ENCODE measurements at regions not wholly inside any gene's neighbourhood (a gene's known extent, or its start where the extent isn't known, plus 50 kb on each side); places are given as distances from the start of the nearest gene placed in this dataset.

GRCh38 chr5:167665841-167666375 lies 625.5 kb upstream of the WWC1 start:
- no peak for DNase-seq (ENCODE audit: low read depth)

- DNase-seq (ENCODE audit: low read depth) = no peak
Measured at GRCh38 chr5:167671176-167671575, 620.3 kb upstream of the WWC1 start.

GRCh38 chr5:167673942-167674341 lies 617.5 kb upstream of the WWC1 start:
- no peak for DNase-seq (ENCODE audit: low read depth)

GRCh38 chr5:167678481-167678880 lies 613.0 kb upstream of the WWC1 start:
- DNase-seq (ENCODE audit: low read depth) = no peak

GRCh38 chr5:167684251-167684650 lies 607.2 kb upstream of the WWC1 start:
- DNase-seq (ENCODE audit: low read depth) = no peak

GRCh38 chr5:167688341-167689130 lies 602.9 kb upstream of the WWC1 start:
- DNase-seq (ENCODE audit: low read depth) = no peak

- DNase-seq (ENCODE audit: low read depth) = no peak
Measured at GRCh38 chr5:167694325-167695147, 596.9 kb upstream of the WWC1 start.

- peak; percentile 75 for DNase-seq (ENCODE audit: low read depth)
Measured at GRCh38 chr5:167696558-167697314, 594.7 kb upstream of the WWC1 start.

- peak; percentile 98 for DNase-seq (ENCODE audit: low read depth)
Measured at GRCh38 chr5:167699432-167699831, 592.0 kb upstream of the WWC1 start.

- DNase-seq (ENCODE audit: low read depth) = no peak
Measured at GRCh38 chr5:167701051-167701450, 590.4 kb upstream of the WWC1 start.

GRCh38 chr5:167702014-167702413 lies 589.4 kb upstream of the WWC1 start:
- no peak for DNase-seq (ENCODE audit: low read depth)

GRCh38 chr5:167708449-167708848 lies 583.0 kb upstream of the WWC1 start:
- no peak for DNase-seq (ENCODE audit: low read depth)

- no peak for DNase-seq (ENCODE audit: low read depth)
Measured at GRCh38 chr5:167709625-167710024, 581.8 kb upstream of the WWC1 start.

- DNase-seq (ENCODE audit: low read depth) = no peak
Measured at GRCh38 chr5:167710444-167711073, 580.9 kb upstream of the WWC1 start.

- DNase-seq (ENCODE audit: low read depth) = no peak
Measured at GRCh38 chr5:167712986-167713585, 578.4 kb upstream of the WWC1 start.

- no peak for DNase-seq (ENCODE audit: low read depth)
Measured at GRCh38 chr5:167713896-167714295, 577.5 kb upstream of the WWC1 start.

GRCh38 chr5:167716126-167716775 lies 575.2 kb upstream of the WWC1 start:
- DNase-seq (ENCODE audit: low read depth) = no peak

GRCh38 chr5:167720259-167720658 lies 571.2 kb upstream of the WWC1 start:
- DNase-seq (ENCODE audit: low read depth) = no peak

GRCh38 chr5:167720676-167721260 lies 570.7 kb upstream of the WWC1 start:
- DNase-seq (ENCODE audit: low read depth) = no peak

Measured in myocyte (in vitro differentiated cells).